ENCODE measurements at regions not wholly inside any gene's neighbourhood (a gene's known extent, or its start where the extent isn't known, plus 50 kb on each side); places are given as distances from the start of the nearest gene placed in this dataset.
A peak's percentile ranks its signal among the peaks of the same experiment; 100 is the strongest.
"Not testable (repeated sequence)": the region's sequence is repeated elsewhere in the genome, so short reads cannot be mapped to it uniquely, and the experiment has no call there.

DNA sequence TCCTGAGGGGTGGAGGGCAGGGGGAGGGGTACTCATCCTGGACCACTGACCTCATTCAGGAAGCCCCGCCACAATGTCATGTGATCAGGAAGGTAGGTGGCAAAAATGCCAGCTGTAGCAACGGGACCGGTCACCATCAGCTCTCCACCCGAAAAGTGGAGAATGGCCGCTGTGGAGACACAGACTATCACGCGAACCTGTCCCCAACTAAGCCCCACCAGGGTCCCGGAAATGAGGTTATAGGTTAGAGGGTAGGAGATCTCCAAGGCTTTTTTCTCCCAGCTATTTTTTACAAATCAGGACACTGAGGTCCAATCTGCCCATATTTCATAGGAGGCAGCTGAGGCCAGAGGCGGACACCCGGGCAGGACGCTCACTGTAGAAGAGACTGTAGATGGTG, 1966.9 kb downstream of the FOXD4L5 start:
- H3K9me3 ChIP-seq (ENCODE audit: low read length); H3K9me3 Mint-ChIP-seq; POLR2A ChIA-PET; H3K27me3 ChIP-seq (ENCODE audit: insufficient read depth, low read length, poor library complexity, severe bottlenecking); H3K27ac Mint-ChIP-seq; H3K4me1 ChIP-seq (ENCODE audit: insufficient read depth, low read length); H3K36me3 ChIP-seq (ENCODE audit: insufficient read depth, low read length); H3K4me3 Mint-ChIP-seq; H3K27me3 Mint-ChIP-seq; CTCF ChIA-PET; DNase-seq; H3K4me3 ChIP-seq (ENCODE audit: low read length); H3K36me3 Mint-ChIP-seq; H3K27ac ChIP-seq (ENCODE audit: low read depth, low read length); H3K4me1 Mint-ChIP-seq: not testable (repeated sequence)

DNA sequence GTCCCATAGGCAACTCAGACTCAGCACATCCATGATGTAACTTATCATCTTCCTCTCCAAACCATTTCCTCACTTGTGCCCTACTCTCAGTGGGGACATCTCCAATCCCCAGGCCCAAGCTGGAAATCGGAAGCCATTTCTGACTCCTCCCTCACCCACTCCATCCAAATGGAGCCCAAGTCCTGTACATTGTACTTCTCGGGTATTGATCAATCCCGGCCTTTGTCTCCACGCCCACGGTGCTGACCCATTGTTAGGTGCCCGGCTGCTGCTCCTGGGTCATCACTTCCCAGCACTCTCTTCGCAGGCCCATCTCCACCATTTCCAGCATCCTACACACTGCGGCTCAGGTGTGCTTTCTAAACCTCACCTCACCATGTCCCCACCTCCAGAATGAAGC, 1969.6 kb downstream of the FOXD4L5 start:
- H3K27me3 ChIP-seq (ENCODE audit: insufficient read depth, low read length, poor library complexity, severe bottlenecking); H3K36me3 ChIP-seq (ENCODE audit: insufficient read depth, low read length); H3K27me3 Mint-ChIP-seq; H3K9me3 Mint-ChIP-seq; H3K36me3 Mint-ChIP-seq; H3K27ac Mint-ChIP-seq; H3K4me3 ChIP-seq (ENCODE audit: low read length); CTCF ChIA-PET; H3K27ac ChIP-seq (ENCODE audit: low read depth, low read length); DNase-seq; H3K4me1 ChIP-seq (ENCODE audit: insufficient read depth, low read length); H3K4me1 Mint-ChIP-seq; POLR2A ChIA-PET; H3K4me3 Mint-ChIP-seq; H3K9me3 ChIP-seq (ENCODE audit: low read length): not testable (repeated sequence)

DNA sequence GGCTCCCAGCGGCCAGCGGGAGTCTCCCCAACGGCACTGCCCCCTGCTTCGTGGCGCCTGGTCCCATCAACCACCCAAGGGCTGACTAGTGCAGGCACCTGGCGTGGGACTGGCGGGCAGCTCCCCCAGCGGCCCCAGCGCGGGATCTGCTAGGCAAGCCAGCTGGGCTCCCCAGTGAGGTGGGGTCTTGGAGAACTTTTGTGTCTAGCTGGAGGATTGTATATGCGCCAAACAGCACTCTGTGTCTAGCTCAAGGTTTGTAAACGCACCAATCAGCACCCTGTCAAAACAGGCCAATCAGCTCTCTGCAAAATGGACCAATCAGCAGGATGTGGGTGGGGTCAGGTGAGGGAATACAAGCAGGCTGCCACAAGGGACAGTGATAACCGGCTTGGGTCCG, 1988.2 kb downstream of the FOXD4L5 start:
- POLR2A ChIA-PET; H3K36me3 ChIP-seq (ENCODE audit: insufficient read depth, low read length): not testable (repeated sequence)
- DNase-seq = peak in 1 of 5 donors; percentile 33

DNA sequence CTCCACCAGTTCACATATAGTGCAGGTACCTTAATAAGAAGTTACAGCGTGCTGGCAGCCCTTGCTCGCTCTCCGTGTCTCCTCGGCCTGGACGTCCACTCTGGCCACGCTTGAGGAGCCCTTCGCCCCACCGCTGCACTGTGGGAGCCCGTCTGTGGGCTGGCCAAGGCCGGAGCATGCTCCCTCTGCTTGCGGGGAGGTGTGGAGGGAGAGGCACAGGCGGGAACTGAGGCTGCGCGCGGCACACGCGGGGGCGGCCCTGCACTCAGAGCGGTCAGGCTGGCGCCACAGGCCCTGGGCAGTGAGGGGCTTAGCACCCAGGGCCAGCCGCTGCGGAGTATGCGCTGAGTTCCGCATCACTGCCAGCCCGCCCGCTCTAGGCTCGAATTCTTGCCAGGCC, 1988.6 kb downstream of the FOXD4L5 start:
- H3K9me3 ChIP-seq (ENCODE audit: low read length); H3K36me3 Mint-ChIP-seq; H3K27me3 ChIP-seq (ENCODE audit: insufficient read depth, low read length, poor library complexity, severe bottlenecking); DNase-seq; H3K4me3 Mint-ChIP-seq; H3K9me3 Mint-ChIP-seq; H3K27ac Mint-ChIP-seq; POLR2A ChIA-PET; H3K4me3 ChIP-seq (ENCODE audit: low read length); CTCF ChIA-PET; H3K4me1 ChIP-seq (ENCODE audit: insufficient read depth, low read length); H3K36me3 ChIP-seq (ENCODE audit: insufficient read depth, low read length); H3K4me1 Mint-ChIP-seq; H3K27ac ChIP-seq (ENCODE audit: low read depth, low read length); H3K27me3 Mint-ChIP-seq: not testable (repeated sequence)

More for the DNA sequence above, 1988.2 kb downstream of the FOXD4L5 start:
- H3K36me3 Mint-ChIP-seq; H3K4me3 ChIP-seq (ENCODE audit: low read length); H3K27ac ChIP-seq (ENCODE audit: low read depth, low read length); H3K4me3 Mint-ChIP-seq; H3K4me1 ChIP-seq (ENCODE audit: insufficient read depth, low read length); H3K27ac Mint-ChIP-seq; H3K9me3 ChIP-seq (ENCODE audit: low read length); H3K4me1 Mint-ChIP-seq; H3K27me3 ChIP-seq (ENCODE audit: insufficient read depth, low read length, poor library complexity, severe bottlenecking); H3K9me3 Mint-ChIP-seq; CTCF ChIA-PET; H3K27me3 Mint-ChIP-seq: not testable (repeated sequence)

DNA sequence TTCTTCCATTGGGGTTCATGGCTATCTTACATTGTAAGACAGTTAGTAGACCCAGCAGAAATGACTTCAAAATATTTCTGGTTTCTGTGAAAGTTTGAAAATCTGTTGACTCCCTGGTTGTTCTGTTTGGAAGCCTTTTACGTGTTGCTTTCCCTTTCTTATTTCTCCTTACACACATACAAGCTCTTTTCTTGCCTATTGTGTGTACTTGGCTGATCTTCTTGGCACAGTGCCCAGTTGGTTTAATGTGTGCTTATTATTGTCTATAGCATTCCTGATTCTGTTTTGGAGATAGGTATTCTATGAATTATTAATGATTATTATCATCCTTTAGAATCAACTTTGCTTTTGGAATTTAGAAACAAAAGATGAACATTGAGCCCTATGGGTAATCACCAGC, 1995.0 kb downstream of the FOXD4L5 start:
- H3K36me3 Mint-ChIP-seq; CTCF ChIA-PET; H3K9me3 ChIP-seq (ENCODE audit: low read length); H3K27me3 ChIP-seq (ENCODE audit: insufficient read depth, low read length, poor library complexity, severe bottlenecking); DNase-seq; H3K4me3 ChIP-seq (ENCODE audit: low read length); H3K36me3 ChIP-seq (ENCODE audit: insufficient read depth, low read length); H3K4me3 Mint-ChIP-seq; POLR2A ChIA-PET; H3K27ac Mint-ChIP-seq; H3K9me3 Mint-ChIP-seq; H3K4me1 ChIP-seq (ENCODE audit: insufficient read depth, low read length); H3K27me3 Mint-ChIP-seq; H3K4me1 Mint-ChIP-seq; H3K27ac ChIP-seq (ENCODE audit: low read depth, low read length): not testable (repeated sequence)

Data from CD8-positive, alpha-beta memory T cell (primary cell).